Colonic mucosa (tissue), 4 donors: ENCODE measurements at regions not wholly inside any gene's neighbourhood (a gene's known extent, or its start where the extent isn't known, plus 50 kb on each side); places are given as distances from the start of the nearest gene placed in this dataset.

Source experiments
- DNase-seq: peaks from one replicate; pipeline ENCODE4 v3.0.0-alpha.2; 2020
- H3K27ac ChIP-seq: fragments of 200-600 bp; one replicate; pipeline ENCODE4 v1.8.0; 2021
- H3K27me3 ChIP-seq: fragments of 200-600 bp; one replicate; pipeline ENCODE4 v1.8.0; 2021
- H3K36me3 ChIP-seq: fragments of 200-600 bp; one replicate; pipeline ENCODE4 v1.8.0; 2021
- H3K4me1 ChIP-seq: fragments of 200-600 bp; one replicate; pipeline ENCODE4 v1.8.0; 2021; ENCODE audit warnings: mild to moderate bottlenecking
- H3K4me3 ChIP-seq: fragments of 200-600 bp; one replicate; pipeline ENCODE4 v1.8.0; 2021
- H3K9ac ChIP-seq, 2 donors: one replicate each; pipeline ENCODE4 v1.7.0; 2013; ENCODE audit warnings: control low read depth in 2 of 2, low read depth in 2 of 2, low read length in 2 of 2
- H3K9me3 ChIP-seq: fragments of 200-600 bp; one replicate; pipeline ENCODE4 v1.8.0; 2021
- CTCF ChIP-seq: fragments of 200-600 bp; IDR thresholded peaks from one replicate; pipeline ENCODE4 v1.8.0; 2022; ENCODE audit warnings: antibody characterized with exemption, mild to moderate bottlenecking
- intact Hi-C: fragments of 100-400 bp; cut with DNase I; formaldehyde crosslinking; loops from one replicate; pipeline ENCODE4 v1.14.1; 2022
- donor health status: healthy.
- donor health status: DM: no; HTN: no; CAD: no.
- donor health status: DM: no; HTN: no; CAD: no.

GRCh38 chr9:115781070-115781736 is 372.4 kb upstream of the PAPPA start:
- Histone ChIP-seq H3K27me3 (no peaks in the 10 kb centered on the region), H3K36me3 (no peaks in the 10 kb centered on the region), H3K9me3 (no peaks in the 10 kb centered on the region), H3K4me3 (no peak overlapping the region), H3K27ac (no peak overlapping the region), H3K9ac (no peak overlapping the region), H3K4me1 (no peaks in the 10 kb centered on the region)
- intact Hi-C loops = no loop called here
- DNase-seq = no peak
- no peak for TF ChIP-seq CTCF

- no peak overlapping the region for H3K4me3 ChIP-seq
Measured at GRCh38 chr9:115786321-115786720, 367.3 kb upstream of the PAPPA start.

GRCh38 chr9:115790520-115790919 is 363.1 kb upstream of the PAPPA start:
- Histone ChIP-seq H3K9me3 (no peaks in the 10 kb centered on the region), H3K4me3 (no peak overlapping the region), H3K27me3 (no peaks in the 10 kb centered on the region), H3K9ac (no peak overlapping the region), H3K36me3 (no peaks in the 10 kb centered on the region), H3K27ac (no peak overlapping the region), H3K4me1 (no peaks in the 10 kb centered on the region)
- intact Hi-C loops = no loop called here
- TF ChIP-seq CTCF = no peak
- DNase-seq = no peak

More at GRCh38 chr9:115786321-115786720, 367.3 kb upstream of the PAPPA start:
- H3K4me1 ChIP-seq = no peaks in the 10 kb centered on the region
- no peaks in the 10 kb centered on the region for H3K36me3 ChIP-seq
- no peaks in the 10 kb centered on the region for H3K27me3 ChIP-seq
- intact Hi-C loops = no loop called here
- DNase-seq = no peak
- TF ChIP-seq CTCF = no peak
- no peaks in the 10 kb centered on the region for H3K9me3 ChIP-seq
- H3K9ac ChIP-seq = no peak overlapping the region
- no peak overlapping the region for H3K27ac ChIP-seq

- intact Hi-C loops = no loop called here
- Histone ChIP-seq H3K9ac (no peak overlapping the region), H3K27ac (no peak overlapping the region), H3K9me3 (no peaks in the 10 kb centered on the region), H3K27me3 (no peaks in the 10 kb centered on the region), H3K4me1 (no peaks in the 10 kb centered on the region), H3K4me3 (no peak overlapping the region), H3K36me3 (no peaks in the 10 kb centered on the region)
- TF ChIP-seq CTCF = no peak
- DNase-seq = no peak
Measured at GRCh38 chr9:115794921-115795475, 358.6 kb upstream of the PAPPA start.

GRCh38 chr9:115799734-115800133 is 353.9 kb upstream of the PAPPA start:
- no peak overlapping the region for H3K27ac ChIP-seq
- no peaks in the 10 kb centered on the region for H3K9me3 ChIP-seq
- no peak for TF ChIP-seq CTCF
- H3K36me3 ChIP-seq = no peaks in the 10 kb centered on the region
- intact Hi-C loops = no loop called here
- no peak for DNase-seq
- H3K27me3 ChIP-seq = no peaks in the 10 kb centered on the region
- no peaks in the 10 kb centered on the region for H3K4me1 ChIP-seq
- no peak overlapping the region for H3K9ac ChIP-seq
- no peak overlapping the region for H3K4me3 ChIP-seq
